GM12891 (cell line): ENCODE measurements at regions not wholly inside any gene's neighbourhood (a gene's known extent, or its start where the extent isn't known, plus 50 kb on each side); places are given as distances from the start of the nearest gene placed in this dataset.

Experiments
- DNase-seq: peaks from one replicate; pipeline ENCODE4 v3.0.0; 2011; ENCODE audit warnings: low spot score; ENCODE audit not compliant: insufficient read length
- FAIRE-seq: peaks from 2 replicates; lab custom pipeline; 2011; peaks lifted over from hg19 to GRCh38; lab: Jason Lieb, UNC
- PAX5 ChIP-seq: IDR thresholded peaks from 2 replicates; pipeline ENCODE4 v1.6.1; 2011; ENCODE audit warnings: low read length, moderate library complexity, mild to moderate bottlenecking; ENCODE audit not compliant: insufficient read depth, severe bottlenecking
- POLR2A ChIP-seq: IDR thresholded peaks from 2 replicates; pipeline ENCODE4 v1.6.1; 2011; ENCODE audit warnings: low read depth, low read length, control low read depth
- POLR2AphosphoS5 ChIP-seq: IDR thresholded peaks from 2 replicates; pipeline ENCODE4 v1.6.1; 2011; ENCODE audit warnings: low read depth, low read length, control low read depth
- POU2F2 ChIP-seq: IDR thresholded peaks from 2 replicates; pipeline ENCODE4 v1.6.1; 2011; ENCODE audit warnings: low read depth, mild to moderate bottlenecking, control low read depth, low read length, moderate library complexity
- SPI1 ChIP-seq: IDR thresholded peaks from 2 replicates; pipeline ENCODE4 v1.6.1; 2011; ENCODE audit warnings: low read depth, low read length, control low read depth
- TAF1 ChIP-seq: IDR thresholded peaks from 2 replicates; pipeline ENCODE4 v1.6.1; 2011; ENCODE audit warnings: low read depth, low read length, control low read depth

GRCh38 chr16:60605176-60605575 lies 1431.1 kb downstream of the CDH8 start:
- no peak for TF ChIP-seq PAX5
- TF ChIP-seq POU2F2, result no peak
- TF ChIP-seq TAF1, result no peak
- no peak for TF ChIP-seq POLR2AphosphoS5
- no peak for TF ChIP-seq SPI1
- TF ChIP-seq POLR2A, result no peak
- FAIRE-seq (no peak), DNase-seq (no peak)

DNA sequence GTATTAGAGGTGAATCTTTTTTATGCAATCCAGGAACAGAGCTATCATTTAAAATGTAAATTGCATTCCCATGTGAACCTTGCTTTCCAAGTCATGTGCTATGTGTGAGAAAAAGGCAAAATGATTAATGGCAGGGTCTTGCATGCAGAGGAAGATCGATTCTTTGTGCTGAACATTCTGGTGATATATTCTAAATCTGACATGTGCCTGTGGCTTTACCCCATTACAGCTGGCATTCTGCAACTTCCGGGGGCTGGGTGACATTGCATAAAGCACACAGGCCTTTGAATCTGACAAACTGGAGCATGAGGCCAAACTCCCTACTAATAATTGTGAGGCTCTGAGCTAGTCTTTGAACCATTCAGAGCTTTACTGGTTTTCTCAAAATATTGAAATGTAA lies 1449.7 kb downstream of the CDH8 start:
- FAIRE-seq, result no peak
- no peak for DNase-seq
- TF ChIP-seq TAF1, result no peak
- no peak for TF ChIP-seq POLR2A
- TF ChIP-seq PAX5, result no peak
- TF ChIP-seq POU2F2, result no peak
- no peak for TF ChIP-seq POLR2AphosphoS5
- no peak for TF ChIP-seq SPI1

DNA sequence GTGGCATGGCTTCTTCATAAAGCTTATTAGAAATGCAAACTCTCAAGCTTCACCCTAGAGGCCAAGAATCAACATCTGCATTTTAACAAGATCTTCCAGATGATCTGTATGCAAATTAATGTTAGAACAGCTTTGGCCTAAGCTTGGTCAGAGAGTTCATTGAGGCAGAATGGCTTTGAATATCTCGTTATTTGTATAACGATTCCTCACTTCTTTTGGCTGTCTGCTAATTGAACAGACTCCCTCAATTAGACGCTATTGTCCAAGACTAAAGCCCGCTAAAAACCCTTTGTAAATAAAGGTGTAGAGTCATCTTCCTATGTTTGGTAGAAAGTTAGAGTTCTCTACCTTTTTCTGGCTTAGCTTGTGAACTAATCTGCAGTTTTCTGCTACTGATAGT lies 1453.7 kb downstream of the CDH8 start:
- FAIRE-seq, result no peak
- TF ChIP-seq SPI1 (no peak), POLR2AphosphoS5 (no peak), PAX5 (no peak), POU2F2 (no peak), POLR2A (no peak), TAF1 (no peak)

GRCh38 chr16:60566901-60567300 lies 1469.3 kb downstream of the CDH8 start:
- FAIRE-seq, result no peak
- no peak for TF ChIP-seq POLR2AphosphoS5
- no peak for TF ChIP-seq TAF1
- TF ChIP-seq SPI1, result no peak
- TF ChIP-seq POLR2A, result no peak
- no peak for TF ChIP-seq PAX5
- no peak for TF ChIP-seq POU2F2

More for the DNA sequence above, 1453.7 kb downstream of the CDH8 start:
- no peak for DNase-seq

GRCh38 chr16:60564588-60564987 lies 1471.7 kb downstream of the CDH8 start:
- TF ChIP-seq SPI1 (no peak), POLR2A (no peak), POLR2AphosphoS5 (no peak)
- FAIRE-seq (no peak), DNase-seq (no peak)

More at GRCh38 chr16:60566901-60567300, 1469.3 kb downstream of the CDH8 start:
- DNase-seq, result no peak

DNA sequence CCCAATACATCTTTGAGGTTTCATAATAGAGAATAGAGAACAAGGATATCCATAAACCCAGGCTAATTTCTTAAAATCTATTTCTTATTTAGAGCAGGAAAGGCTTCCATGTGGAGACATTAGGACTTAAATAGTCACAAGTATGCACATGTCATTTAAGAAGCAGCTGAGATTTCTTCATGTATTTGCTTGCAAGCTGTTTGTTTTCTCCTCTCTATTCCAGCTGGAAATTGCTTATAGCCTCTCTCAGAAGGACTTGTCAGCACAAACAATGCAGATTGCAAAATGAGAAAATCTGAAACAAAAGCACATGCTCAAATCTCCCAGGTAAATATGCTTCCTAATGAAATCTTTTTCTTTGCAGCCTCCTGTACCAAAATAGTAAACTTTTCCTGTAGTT lies 1473.1 kb downstream of the CDH8 start:
- FAIRE-seq, result no peak
- no peak for DNase-seq
- no peak for TF ChIP-seq SPI1
- no peak for TF ChIP-seq PAX5
- TF ChIP-seq TAF1, result no peak
- TF ChIP-seq POLR2A, result no peak
- no peak for TF ChIP-seq POU2F2
- no peak for TF ChIP-seq POLR2AphosphoS5

GRCh38 chr16:60558936-60559335 lies 1477.3 kb downstream of the CDH8 start:
- no peak for DNase-seq
- TF ChIP-seq POLR2A (no peak), TAF1 (no peak), POLR2AphosphoS5 (no peak), PAX5 (no peak), SPI1 (no peak), POU2F2 (no peak)
- FAIRE-seq, result no peak

- DNase-seq, result no peak
- no peak for FAIRE-seq
- no peak for TF ChIP-seq POLR2AphosphoS5
- TF ChIP-seq POU2F2, result no peak
- no peak for TF ChIP-seq POLR2A
- no peak for TF ChIP-seq SPI1
- no peak for TF ChIP-seq TAF1
- TF ChIP-seq PAX5, result no peak
These were observed 1483.0 kb downstream of the CDH8 start for GRCh38 chr16:60553090-60553757.

DNA sequence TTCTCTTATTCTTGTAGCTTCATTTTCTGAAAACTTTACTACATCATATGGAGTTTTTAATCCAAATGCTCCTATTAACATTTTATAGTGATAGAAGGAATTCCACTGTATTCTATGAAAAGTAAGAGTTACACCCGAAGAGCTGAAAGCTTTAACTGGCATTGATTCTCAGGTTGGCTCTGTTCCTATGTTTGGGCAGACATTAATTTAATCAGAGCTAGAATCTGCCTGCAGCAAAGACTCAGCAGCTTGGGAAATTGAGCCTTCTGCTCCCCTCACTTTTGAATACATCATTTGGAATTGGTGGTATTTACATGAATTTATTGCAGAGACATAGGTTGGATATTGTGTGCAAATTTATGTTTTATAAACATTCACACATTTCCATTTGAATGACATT lies 1494.7 kb downstream of the CDH8 start:
- no peak for FAIRE-seq
- TF ChIP-seq TAF1 (no peak), PAX5 (no peak), POLR2AphosphoS5 (no peak), POLR2A (no peak), POU2F2 (no peak), SPI1 (no peak)
- DNase-seq, result no peak

DNA sequence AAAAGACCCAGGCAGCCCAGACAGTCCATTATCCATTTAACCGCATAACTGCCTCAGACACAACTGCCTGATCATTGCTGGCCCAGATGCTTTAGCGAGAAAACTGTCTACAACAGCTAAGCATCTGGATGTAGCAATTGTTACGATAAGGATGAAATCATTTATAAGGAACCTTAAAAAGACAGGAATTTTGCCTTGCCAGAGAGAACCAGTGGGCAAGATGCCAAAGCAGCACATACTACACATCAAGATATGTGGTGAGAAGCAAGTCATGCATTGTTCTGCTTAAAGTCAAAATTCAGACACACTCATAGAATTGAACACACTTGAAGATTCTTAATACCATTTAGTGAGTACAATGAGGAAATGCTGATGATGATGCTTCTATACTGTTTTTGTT lies 1525.3 kb downstream of the CDH8 start:
- FAIRE-seq (no peak), DNase-seq (no peak)
- TF ChIP-seq TAF1 (no peak), POLR2A (no peak)

DNA sequence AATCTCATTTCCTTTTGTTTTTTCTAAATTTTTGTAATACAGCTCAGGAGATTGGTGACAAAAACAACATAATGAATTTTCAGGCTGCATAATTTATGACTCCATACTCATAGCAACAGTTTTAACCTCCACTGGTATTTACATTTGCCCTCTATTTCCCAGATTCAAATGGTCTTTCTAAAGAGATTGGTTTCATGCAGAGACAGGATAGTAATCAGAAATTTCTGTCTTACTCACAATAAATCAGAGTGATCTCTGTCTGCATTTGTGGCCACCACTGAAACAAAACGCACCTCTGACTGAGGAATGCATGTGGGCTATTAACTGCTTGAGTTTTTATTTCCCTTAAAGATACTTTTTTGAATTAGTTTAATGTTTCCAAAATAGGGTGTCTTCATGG lies 1526.0 kb downstream of the CDH8 start:
- FAIRE-seq, result no peak
- no peak for DNase-seq
- no peak for TF ChIP-seq POLR2AphosphoS5
- no peak for TF ChIP-seq POU2F2
- TF ChIP-seq POLR2A, result no peak
- no peak for TF ChIP-seq TAF1
- no peak for TF ChIP-seq PAX5
- no peak for TF ChIP-seq SPI1
